DMS53 treated with DMSO at 0.1 percent for 48 hours (cell line): ENCODE measurements at regions not wholly inside any gene's neighbourhood (a gene's known extent, or its start where the extent isn't known, plus 50 kb on each side); places are given as distances from the start of the nearest gene placed in this dataset.
"Not testable (repeated sequence)": the region's sequence is repeated elsewhere in the genome, so short reads cannot be mapped to it uniquely, and the experiment has no call there.

Source experiments
- DNase-seq: peaks from one replicate; lab custom pipeline; 2025; ENCODE audit not compliant: unreplicated experiment; lab: John Stamatoyannopoulos, UW

DNA sequence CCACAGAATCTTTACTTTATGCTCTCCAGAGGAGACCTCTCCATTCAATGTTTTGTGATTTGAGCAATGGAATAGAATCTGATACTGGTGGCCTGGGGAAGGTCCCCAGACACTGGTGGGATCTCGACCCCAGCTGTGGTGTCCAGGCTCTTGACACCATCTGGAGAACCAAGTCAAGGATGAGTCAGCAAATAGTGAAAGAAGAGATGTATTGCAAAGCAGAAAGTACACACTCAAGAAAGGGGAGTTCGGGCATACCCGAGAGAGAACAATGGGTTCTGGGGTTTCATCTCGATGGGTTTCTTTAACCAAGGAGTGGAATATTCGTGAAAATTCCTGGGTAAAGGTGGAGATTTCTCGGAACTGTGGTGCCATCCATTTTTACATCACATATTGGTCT is 146.3 kb upstream of the NOTCH2NLA start:
- not testable (repeated sequence) for DNase-seq

DNA sequence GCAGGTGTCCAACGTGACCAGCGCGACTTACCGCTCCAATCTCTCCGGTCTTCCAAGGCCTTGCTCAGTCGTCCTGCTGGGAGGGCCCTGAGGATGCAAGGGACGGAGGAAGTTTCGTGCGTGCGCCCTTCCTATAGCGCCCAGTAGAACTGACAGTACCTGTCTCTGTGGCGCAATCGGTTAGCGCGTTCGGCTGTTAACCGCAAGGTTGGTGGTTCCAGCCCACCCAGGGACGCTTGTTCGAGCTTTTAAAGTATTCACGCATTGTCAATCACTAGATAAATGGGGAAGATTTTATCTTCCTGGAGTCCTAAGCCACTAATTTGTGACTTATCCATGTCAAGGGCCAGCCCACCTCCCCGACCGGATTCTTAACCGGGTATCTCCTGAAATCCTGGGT is 141.1 kb upstream of the NOTCH2NLA start:
- peak; percentile 37 for DNase-seq

DNA sequence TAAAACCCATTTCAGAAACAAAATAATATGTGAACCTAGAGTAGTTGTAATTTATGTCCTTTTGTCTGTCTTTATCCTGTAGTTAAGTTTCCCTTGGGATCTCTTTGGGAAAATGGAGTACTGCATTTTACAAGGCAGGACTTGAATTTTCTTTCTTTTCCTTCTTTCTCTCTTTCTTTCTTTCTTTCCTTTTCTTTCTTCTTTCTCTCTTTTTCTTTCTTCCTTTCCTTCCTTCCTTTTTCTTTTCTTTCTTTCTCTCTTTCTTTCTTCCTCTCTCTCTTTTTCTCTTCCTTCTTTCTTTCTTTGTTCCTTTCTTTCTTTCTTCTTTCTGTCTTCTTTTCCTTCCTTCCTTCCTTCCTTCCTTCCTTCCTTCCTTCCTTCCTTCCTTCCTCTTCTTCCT is 126.6 kb upstream of the NOTCH2NLA start:
- not testable (repeated sequence) for DNase-seq

DNA sequence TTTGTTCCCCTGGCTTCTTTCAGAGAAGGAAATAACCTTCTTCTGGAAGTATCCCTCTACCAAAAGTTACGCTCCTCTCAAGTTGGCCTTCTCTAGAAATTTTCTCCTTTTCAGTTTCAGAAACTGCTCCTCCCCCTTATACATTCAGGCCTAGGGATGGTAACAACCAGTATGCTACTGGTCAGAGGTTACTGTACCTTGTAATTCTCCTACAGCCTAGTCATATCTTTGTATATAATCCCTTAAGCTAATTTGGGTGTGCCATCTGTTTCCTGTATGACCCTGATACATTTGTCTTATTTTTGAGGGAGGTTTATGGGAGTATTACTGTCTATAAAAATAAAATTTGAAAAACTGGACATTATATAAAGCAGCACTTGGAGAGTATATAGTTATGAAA is 98.0 kb upstream of the NOTCH2NLA start:
- not testable (repeated sequence) for DNase-seq

DNA sequence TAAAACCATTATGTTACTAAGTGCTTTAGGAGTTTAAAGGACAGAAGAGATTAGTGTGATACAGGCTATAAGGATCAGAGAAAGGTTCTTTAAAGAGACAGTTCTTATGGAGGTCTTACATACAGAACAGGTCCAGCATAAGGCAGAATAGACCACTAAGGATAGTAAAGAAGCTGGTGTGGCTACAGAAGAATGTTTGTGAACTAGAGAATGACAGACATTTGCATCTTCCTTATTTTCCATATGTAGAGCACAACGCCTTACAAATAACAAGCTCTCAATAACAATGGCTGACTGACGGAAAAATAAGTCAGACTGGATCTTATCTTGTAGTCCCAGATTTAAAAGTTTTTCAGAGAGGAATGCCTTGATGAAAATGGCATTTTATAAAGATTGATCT is 95.6 kb upstream of the NOTCH2NLA start:
- not testable (repeated sequence) for DNase-seq

DNA sequence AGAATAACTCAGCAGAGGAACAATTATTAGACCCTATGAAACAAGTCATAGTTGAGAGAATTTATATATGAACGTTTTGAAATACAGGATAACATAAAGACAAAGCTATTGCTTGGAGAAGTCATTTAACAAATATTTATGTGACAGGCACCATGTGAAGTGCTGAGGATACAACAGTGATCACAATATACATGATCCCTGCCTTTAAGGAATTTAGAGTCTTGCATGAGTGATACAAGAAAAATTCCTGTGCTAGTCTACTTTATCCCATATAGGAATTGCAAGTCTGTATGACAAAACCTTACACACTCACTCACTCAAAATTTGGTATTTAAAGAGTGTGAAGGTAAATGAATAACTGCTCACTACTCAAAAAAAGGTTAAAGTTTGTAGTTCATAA is 94.5 kb upstream of the NOTCH2NLA start:
- DNase-seq: not testable (repeated sequence)

DNA sequence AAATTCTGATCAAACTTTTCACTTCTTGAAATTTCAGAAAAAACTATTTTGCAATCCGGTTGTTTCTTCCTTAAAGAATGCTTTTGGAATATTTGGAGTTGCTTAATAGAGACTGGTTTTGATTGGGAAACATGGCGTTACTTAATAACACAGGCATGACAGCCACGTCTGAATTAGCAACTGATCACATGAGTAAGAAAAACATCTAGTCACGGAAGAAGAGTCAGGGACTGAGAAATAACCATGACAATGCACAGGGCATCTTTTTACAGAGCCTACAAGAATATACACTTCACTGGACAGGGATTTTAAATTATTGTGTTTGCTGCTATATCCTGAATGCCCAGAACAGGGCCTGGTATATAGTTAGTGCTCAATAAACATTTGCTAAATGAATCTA is 94.1 kb upstream of the NOTCH2NLA start:
- not testable (repeated sequence) for DNase-seq

DNA sequence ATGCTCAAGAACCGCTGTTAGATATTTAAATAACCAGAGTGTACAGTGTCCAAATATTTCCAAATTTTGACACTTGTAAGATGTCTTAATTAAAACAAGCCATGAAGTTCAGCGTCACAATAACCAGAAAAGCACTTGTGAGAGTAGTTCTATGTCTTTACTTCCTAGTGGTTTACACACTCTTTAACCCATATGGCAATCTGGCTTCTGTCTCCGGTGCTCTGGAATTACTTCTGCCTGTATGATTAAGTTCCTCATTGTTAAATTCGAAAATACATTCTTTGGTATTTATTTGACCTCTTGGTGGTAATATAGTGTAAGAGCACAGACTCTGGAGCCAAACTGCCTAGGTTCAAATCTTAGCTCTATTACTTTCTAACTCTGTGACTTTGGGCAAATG is 89.9 kb upstream of the NOTCH2NLA start:
- not testable (repeated sequence) for DNase-seq

DNA sequence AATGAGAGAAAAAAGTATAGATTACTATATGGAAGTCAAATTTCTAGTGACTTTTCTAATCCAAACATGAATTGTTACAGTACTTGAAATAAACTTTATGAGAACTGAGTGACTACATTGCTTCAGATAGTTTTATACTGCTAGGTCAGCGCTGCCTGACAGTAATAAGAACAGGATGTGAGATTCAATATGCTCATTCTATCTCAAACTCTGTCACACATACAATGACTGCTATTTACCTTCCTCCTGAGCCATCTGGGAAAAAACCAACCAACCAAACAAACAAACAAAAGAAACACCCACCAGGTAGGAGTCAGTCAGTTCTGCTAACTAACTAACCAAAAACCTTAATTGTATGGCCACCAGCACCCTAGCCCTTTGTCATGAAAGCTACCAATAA is 89.0 kb upstream of the NOTCH2NLA start:
- DNase-seq: not testable (repeated sequence)

DNA sequence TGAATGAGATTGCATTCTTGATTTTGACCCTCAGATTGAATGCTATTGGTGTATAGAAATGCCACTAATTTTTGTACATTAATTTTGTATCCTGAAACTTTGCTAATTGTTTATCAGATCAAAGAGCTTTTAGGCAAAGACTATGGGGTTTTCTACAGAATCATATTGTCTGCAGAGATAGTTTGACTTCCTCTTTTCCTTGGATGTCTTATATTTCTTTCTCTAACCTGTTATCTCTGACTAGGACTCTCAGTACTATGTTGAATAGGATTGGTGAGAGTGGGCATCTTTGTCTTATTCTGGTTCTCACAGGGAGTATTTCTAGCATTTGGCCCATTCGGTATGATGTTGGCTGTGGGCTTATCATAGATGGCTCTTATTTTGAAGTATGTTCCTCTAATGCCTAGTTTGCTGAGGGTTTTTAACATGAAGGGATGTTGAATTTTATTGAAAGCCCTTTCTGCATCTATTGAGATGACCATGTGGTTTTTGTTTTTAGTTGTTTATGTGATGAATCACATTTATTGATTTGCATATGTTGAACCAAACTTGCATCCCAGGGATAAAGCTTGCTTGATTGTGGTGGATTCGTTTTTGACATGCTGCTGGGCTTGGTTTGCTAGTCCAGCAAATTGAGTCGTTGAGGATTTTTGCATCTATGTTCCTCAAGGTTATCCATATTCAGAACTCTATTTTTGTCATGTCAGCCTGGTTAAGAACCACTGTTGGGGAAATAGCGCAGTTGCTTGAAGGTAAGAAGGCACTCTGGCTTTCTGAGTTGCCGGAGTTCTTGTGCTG is 85.8 kb upstream of the NOTCH2NLA start:
- DNase-seq: not testable (repeated sequence)

DNA sequence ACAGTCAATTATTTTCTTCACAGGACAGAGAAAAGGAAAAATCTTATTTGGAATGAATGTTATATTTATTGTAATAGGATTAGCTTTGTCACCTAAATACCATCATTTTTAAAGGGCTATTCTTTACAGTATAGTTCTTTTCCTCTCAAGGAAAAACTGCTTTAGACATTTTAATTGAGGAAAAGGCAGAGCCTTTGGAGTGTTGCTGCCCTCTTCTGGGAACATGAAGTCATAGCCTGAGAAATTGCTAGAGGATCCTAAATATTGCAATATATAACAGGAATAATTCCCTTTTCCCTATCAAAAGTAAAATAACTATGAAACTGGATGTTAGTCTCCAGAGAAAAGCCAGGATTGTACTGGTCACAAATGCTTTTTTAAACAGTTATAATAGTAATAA is 81.8 kb upstream of the NOTCH2NLA start:
- DNase-seq: not testable (repeated sequence)

DNA sequence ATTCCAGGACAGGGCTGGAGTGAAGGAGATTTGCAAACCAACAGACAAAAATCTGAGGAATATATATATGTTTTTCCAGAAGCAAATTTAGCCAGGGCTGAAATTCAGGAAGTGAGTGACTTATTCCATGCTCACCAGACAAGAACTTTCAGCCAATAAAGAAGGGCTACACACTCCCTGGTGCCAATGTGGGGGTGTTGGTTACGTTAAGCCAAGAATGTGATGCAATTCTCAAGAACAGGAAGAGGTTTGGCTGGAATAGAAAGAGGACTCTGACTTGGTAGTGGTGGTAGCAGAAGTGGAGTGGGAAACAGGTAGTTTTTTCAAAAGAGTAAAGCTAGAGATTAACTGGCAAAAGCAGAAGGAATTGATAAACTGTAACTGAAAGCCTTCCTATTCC is 80.6 kb upstream of the NOTCH2NLA start:
- not testable (repeated sequence) for DNase-seq

DNA sequence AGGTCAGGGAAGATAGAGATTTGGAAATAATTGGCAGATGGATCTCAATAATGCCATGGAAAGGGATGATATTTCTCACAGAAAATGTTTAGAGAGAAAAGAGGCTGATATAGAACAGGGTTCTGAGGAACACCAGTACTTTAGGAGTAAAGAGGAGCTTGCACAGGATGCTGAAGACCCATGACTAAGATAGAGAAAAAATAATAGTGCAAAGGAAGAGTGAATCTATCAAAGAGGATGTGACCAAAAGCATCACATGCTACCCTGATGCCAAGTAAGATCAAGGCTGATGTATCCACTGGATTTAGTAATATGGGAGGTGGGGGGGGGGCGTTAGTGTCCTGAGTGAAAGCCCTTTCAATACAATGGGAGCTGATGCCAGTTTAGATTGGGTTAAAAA is 80.1 kb upstream of the NOTCH2NLA start:
- not testable (repeated sequence) for DNase-seq

DNA sequence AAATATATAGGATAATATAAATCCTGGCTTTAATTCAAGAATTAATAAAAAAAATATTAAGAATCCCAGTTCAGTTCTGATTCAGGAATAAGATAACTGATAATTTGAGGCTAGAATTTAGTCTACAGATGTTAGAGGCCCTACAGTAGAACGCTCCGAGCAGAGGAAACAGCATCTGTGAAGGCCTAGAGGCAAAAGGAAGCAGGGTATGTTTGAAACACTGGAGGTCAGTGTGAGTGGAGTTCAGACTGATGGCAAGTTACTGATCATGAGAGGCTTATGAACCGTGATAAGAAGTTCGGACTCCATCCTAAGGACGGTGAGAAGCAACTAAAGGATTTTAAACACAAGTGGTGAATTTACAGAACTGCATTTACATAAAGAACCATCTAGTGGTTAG is 79.3 kb upstream of the NOTCH2NLA start:
- DNase-seq: not testable (repeated sequence)

DNA sequence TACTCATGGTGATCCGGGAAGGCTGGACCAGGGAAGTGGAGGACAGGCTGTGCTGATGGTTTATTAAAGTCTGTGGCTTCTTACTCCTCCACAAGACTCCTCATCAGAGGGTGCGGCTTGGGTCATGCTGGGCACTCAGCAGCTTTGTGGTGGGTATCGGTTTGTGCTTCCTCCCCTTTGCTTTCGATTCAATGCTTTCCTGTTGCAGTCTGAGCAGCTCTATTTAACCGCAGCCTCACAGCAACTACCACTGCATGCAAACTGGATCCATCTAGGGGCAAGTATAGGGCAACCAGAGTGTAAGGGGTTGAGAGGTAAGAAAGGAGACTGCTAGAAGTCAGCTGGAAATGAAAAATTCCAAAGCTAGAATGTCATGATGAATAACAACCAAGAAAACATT is 78.8 kb upstream of the NOTCH2NLA start:
- not testable (repeated sequence) for DNase-seq

DNA sequence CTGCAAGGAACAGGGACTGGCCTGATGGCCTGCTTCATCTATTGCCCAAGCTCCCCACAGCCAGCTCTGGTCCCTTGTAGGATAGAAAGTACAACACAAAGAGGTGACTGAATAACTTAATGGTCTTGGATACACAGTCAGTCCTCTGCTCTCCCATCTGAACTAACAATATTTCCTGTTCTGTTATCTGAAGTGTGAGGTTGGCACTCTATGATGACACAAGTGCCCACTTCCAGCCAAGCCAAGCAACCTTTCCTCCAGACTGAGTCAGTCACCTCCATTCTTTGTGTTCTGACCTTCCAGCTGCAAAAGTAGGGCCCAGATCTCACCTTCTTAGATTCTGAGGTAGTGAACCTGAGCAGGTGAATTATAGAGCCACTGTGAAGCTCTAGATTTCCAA is 77.8 kb upstream of the NOTCH2NLA start:
- not testable (repeated sequence) for DNase-seq

DNA sequence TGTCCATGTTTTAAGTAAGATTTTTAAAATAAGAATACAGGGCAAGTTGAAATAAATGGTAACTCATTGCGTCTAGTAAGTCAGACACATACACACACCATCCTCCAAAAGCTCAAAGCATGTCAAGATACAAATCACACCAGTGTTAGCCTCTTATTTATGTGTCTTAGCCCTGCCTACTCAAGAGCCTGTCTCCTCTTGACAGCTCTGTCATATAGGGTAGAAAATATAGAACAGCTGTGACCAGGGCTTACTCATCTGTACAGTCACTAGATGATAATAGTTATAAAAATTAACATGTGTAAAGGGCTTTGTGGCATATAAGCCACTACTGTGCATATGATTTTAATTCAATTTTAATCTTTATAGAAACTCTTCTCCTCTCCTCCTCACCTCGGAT is 76.6 kb upstream of the NOTCH2NLA start:
- not testable (repeated sequence) for DNase-seq

DNA sequence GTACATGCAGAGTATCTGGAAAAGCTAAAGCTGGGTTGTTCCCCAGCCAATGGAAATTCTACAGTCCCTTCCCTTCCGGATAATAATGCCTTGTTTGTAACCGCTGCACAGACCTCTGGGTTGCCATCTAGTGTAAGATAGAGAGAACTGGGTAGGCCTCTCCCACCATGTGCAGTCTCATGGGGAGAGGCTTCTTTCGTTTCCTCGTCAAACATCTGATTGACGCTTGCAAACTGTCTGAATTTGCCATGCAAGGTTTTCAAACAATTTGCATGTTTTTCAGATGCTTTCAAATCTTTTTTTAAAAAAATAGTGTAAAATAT is 69.7 kb upstream of the NOTCH2NLA start:
- DNase-seq: not testable (repeated sequence)

DNA sequence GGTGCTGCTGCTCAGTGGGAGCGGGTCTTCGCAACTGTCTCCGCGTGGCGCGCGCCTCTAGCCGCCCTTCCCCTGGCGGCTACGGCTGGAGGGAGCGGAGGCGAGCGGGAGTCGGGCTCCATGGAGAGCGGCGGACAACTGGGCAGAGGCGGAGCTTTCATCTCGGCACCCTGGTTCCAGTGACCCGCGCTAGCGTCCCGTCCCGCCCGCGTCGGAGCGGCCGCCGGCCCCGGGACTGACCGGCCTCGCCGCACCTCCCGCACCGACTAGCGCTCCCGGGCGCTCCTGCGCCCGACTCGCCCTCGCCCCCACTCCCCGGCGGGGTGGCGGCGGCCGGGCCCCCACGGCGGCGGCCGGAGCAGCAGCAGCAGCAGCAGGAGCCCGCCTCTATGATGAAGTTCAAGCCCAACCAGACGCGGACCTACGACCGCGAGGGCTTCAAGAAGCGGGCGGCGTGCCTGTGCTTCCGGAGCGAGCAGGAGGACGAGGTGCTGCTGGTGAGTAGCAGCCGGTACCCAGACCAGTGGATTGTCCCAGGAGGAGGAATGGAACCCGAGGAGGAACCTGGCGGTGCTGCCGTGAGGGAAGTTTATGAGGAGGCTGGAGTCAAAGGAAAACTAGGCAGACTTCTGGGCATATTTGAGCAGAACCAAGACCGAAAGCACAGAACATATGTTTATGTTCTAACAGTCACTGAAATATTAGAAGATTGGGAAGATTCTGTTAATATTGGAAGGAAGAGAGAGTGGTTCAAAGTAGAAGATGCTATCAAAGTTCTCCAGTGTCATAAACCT is 69.2 kb upstream of the NOTCH2NLA start:
- not testable (repeated sequence) for DNase-seq

DNA sequence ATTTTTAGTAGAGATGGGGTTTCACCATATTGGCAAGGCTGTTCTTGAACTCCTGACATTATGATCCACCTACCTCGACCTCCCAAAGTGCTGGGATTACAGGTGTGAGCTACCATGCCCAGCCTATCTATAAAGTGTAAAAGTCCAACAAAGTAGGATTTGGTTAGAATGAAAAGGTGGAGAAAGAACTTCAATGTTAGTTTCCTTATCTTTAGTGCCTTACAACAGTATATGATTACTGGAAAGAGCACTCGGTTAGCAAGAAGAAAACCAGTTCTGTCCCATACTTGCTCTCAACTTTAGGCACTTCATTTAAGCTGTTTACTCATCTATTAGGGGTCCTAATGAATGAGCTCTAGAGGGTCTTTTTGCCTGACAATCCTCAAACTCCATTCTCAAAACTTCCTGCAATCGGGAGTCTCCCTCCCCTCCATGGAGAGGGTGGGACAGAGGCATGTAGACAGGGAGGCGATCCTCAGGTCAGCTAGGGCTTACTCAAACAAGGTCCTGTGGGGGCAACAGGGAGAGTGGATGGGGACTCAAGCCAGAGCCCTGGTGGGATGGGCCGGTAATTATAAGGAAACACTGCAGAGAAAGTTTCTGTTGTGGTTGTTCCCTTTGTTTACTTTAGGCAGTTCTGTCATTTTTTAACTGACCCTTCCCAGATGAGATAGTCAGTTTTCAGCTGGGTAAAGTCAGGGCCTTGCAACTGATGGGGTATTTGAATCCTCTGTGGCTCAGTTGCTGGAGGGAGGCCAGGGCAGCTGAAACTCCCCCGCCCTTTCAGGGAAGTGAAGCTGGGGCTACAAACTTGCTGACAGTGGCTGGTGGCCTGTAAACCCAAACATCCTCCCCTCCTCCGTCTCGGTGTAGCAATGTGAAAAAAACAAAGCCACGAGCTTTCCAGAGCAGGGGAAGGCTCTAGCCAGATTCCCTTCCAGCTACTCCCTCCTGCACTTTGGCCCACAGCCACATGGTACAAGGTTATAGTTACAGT is 64.4 kb upstream of the NOTCH2NLA start:
- not testable (repeated sequence) for DNase-seq

DNA sequence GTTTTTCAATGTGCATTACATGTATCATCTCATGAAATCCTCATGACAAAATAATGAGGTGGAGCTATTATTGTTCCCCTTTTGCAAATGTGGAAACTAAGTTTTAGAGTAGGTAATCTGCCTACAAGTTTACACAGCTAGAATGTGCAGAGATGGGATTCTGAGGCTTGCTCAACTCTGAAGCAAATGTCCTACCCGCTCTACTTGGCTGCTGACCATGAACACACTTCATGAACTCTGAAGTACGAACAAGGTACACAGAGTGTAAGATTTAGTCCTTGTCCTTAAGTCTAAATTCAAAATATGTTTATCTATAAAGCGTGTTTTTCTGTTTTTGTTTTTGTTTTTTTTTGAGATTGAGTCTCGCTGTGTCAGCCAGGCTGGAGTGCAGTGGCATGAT is 63.6 kb upstream of the NOTCH2NLA start:
- not testable (repeated sequence) for DNase-seq
